ENCODE measurements at regions not wholly inside any gene's neighbourhood (a gene's known extent, or its start where the extent isn't known, plus 50 kb on each side); places are given as distances from the start of the nearest gene placed in this dataset.
"Not testable (repeated sequence)": the region's sequence is repeated elsewhere in the genome, so short reads cannot be mapped to it uniquely, and the experiment has no call there.

DNA sequence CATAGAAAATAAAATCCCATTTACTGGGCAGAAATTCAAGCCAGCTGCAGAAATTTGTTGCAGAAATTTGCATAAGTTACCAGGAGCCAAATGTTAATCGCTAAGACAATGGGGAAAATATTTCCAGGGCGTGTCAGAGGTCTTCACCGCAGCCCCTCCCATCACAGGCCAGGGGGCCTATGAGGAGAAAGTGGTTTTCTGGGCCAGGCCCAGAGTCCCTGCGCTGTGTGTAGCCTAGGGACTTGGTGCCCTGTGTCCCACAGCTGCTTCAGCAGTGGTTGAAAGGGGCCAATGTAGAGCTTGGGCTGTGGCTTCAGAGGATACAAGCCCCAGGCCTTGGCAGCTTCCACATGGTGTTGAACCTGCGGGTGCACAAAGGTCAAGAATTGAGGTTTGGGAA is 278.9 kb upstream of the PCDH9 start:
- DNase-seq: no peak

DNA sequence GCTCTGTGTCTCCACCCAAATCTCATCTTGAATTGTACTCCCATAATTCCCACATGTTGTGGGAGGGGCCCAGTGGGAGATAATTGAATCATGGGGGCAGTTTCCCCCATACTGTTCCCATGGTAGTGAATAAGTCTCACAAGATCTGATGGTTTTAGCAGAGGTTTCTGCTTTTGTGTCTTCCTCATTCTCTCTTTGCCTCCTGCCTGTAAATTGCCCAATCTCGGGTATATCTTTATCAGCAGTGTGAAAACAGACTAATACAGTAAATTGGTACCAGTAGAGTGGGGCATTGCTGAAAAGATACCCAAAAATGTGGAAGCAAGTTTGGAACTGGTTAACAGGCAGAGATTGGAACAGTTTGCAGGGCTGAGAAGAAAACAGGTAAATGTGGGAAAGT is 278.1 kb upstream of the PCDH9 start:
- not testable (repeated sequence) for DNase-seq

- no peak for DNase-seq
These were observed 276.3 kb upstream of the PCDH9 start for GRCh38 chr13:67506407-67506806.

DNA sequence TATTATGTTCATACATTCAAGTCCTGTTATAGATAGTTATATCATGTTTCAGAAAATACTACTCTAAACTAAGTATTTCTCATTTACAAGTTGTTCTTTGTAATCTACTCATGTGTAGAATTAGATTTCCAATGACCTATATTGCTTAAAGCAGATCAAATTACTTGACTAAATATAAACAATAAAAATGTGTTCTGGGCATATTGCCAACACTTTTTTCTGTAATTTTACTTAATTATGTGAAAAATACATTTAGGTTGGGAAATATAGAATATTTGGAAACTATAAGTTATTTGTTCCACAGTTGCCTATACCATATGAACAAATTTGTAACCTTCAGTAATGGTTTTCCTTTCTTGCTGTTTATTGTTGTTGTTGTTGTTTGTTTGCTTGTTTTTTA is 275.2 kb upstream of the PCDH9 start:
- no peak for DNase-seq

DNA sequence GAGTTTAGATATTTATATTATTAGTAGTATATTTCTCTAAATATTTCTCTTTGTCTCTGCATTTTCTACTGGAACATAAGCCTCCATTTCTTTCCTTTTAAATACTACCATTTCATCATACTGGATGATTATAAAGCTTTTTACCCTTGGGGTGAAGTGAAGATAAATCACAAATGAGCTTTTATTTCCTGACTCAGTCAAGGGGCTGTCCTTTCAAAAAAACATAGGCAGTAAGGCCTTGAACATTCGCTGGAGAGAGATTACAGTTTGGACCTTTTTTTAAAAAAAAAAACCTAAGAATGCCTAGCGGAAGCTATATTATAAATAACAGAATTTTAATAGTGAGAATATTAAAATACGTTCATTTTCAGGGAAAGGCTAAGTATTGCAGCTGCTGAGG is 268.8 kb upstream of the PCDH9 start:
- DNase-seq: no peak

- DNase-seq: no peak
These were observed 263.7 kb upstream of the PCDH9 start for GRCh38 chr13:67493835-67494234.

GRCh38 chr13:67489016-67489415 is 258.9 kb upstream of the PCDH9 start:
- no peak for DNase-seq

DNA sequence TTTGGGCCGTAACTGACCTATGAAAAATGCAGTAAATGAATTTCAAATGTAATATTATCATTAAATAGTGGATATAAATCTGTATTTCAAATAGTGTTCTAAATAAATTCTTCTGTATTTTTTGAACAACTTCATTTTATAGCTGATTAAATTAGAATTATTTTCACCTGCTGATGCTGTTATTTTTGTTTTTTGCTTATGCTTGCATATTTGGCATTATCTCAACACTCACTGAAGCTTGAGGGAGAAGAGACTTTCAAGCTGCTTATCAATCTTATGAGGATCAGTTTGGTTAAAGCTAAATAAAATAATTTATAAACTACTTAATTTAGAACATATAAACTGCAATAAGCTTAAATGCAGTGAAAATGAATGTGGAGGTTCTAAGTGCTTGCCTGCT is 251.3 kb upstream of the PCDH9 start:
- DNase-seq: no peak

GRCh38 chr13:67474115-67474514 is 244.0 kb upstream of the PCDH9 start:
- DNase-seq: no peak

GRCh38 chr13:67469623-67470022 is 239.5 kb upstream of the PCDH9 start:
- DNase-seq: no peak

- DNase-seq: no peak
These were observed 236.4 kb upstream of the PCDH9 start for GRCh38 chr13:67466569-67466968.

GRCh38 chr13:67464154-67464553 is 234.0 kb upstream of the PCDH9 start:
- no peak for DNase-seq

GRCh38 chr13:67462098-67462497 is 232.0 kb upstream of the PCDH9 start:
- no peak for DNase-seq

- DNase-seq: not testable (repeated sequence)
These were observed 222.4 kb upstream of the PCDH9 start for GRCh38 chr13:67452526-67452925.

GRCh38 chr13:67445436-67445835 is 215.3 kb upstream of the PCDH9 start:
- no peak for DNase-seq

DNA sequence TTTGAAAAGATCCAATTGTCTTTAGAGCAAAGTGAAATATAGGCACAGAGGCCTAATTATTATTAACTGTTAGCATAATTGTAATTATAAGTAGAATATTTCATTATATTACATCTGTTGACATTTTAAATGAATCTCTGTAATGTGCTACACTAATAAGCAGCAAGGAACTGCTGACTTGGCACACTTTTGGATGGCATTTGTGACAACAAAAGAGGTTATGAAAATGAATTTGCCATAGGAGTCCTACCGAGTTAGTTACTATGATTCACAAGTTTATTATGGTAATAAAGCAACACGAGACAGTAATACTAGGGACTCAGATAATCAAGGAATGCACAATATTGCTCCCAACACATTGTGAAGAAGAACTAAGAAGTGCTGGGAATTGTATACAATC is 213.8 kb upstream of the PCDH9 start:
- DNase-seq: no peak

DNA sequence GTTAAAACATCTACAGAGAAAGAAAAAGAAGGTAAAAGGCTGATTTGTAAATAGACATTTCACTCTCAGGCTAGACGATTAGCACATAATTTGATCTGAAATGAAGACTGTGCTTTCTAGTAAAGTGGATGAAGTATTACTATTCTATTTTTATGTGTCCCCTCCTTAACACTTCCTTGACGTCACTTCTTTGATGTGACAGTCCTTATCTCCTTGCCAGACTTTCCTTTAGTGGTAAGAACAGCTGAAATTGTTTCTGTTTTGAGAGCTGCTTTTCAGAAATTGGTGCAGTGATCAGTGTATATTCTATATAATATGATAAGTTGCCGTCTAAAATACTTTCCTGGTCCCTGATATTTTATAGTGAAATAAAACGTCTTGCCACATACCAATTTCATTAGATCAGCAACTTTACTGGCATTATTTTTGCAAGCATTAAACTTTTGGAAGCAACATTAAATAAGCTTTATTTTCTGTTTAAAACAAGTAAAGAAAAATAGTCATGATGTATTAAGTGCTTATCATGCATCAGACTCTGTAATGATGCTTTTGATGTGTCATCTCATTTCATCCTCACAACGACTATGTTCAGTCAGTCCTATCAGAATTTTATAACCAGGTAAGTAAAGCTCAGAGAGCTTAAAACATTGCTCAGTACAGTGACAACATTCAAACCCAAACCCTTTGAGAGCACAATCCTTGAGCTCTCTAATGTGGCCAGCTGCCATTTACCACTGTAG is 210.3 kb upstream of the PCDH9 start:
- DNase-seq: no peak

DNA sequence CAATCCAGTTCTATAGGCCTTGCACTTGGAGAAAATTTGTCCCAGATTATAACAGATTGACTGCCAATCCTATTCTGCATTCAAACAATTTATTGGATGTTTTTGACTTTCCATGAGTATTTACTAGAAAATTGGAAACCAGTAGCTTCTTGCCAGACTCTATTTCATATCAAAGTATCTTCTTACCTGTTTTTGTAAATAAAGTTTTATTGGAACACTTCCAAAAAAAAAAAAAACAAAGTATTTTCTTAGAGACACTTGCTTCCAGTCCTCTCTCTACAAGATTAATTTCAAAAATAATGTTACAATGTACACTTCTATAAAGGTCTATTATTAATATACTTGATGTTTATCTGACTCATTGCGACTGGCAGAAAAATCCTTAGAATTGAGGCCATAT is 209.2 kb upstream of the PCDH9 start:
- no peak for DNase-seq

- DNase-seq: no peak
These were observed 208.3 kb upstream of the PCDH9 start for GRCh38 chr13:67438465-67438864.

DNA sequence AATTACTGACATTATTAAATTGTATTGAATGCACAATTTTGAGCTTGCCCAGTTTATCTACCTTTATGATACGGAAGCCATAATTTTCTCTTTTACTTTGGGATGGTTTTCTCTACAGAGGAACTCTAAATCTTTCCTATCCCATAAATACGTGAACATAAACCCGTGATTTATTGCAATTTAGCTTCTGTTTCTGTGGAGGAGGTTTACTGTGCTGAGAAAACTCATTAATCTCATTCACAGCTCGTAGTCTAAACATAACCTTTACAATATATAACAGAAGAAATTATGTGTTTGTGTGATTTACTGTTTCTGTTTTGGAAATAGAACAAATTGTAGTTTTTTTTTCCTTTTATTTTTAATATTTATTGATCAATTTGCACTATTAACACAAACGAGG is 207.1 kb upstream of the PCDH9 start:
- DNase-seq: no peak

DNA sequence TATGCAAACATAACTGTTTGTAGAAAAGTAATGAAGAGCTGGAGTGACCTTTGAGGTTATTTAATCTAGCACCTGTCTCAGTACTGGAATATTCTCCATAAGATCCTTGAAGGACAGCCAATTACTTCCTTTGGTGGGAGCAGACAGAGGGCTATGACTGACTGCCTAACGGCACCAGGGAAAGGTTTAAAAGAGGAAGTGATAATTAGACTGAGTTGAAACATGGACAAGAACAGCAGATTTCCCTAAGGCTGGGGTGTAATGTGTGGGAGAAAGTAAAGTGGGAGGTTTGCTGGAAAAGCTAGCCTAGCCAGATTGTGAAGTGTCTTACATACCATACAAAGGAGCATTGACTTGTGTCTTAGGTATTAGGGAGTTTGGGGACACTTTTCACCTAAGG is 191.3 kb upstream of the PCDH9 start:
- no peak for DNase-seq

DNA sequence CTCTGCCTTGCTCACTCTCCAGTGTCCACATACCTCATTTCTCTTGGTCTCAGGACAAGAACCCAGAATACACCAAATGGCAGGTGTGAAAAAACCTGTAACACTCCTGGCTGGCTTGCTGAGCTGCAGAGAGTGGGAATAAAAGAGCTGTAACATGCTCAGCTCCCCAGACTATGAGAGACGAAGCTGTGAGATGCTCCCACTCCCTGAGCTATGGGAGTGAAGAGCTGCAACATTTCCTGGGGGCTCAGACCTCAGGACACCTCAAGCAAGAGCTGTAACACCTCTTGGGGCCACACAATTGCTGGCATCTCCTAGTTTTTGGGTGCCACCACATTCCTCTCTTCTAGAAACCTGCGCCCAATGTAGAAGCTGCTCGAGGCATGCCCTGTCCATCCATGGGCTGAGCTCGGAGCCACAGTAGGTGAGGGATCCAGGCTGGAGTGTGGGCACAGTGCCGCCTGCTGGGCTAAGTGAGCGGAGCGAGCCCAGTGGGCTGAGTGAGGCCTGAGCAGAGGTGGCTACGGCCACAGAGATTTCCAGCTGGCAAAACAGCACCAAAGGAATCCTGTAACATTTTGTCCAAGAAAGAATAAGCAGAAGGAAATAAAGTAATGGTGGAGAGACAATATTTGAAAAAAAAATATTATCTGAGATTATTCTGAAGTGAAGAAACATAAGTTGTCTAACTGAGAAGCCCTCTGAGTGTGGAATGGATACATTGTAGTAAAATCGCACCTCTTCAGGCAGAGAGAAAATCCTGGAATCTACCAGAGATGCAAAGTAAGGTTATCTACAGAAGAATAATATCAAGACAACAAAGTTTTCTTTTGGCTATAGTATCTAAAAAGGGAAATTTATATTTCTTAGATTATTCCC is 186.2 kb upstream of the PCDH9 start:
- DNase-seq: no peak

DNA sequence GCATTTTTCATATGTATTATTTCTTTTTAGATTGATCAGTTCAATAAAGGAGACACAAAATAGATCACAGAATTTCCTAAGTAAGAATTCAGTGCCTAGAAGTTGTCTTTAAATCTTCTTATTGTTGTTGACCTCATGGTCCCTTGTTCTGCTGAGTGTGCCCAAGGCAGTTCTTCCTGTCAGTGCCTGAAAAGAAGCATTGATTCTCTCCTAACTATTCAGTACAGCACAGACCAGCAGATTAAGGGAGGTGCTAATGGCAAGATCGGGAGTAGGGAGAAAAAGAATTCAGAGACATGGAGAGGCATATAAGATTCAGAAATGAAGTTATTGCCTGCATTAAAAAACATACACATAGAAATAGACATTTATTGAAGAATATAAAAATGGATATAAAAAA is 180.5 kb upstream of the PCDH9 start:
- no peak for DNase-seq

DNA sequence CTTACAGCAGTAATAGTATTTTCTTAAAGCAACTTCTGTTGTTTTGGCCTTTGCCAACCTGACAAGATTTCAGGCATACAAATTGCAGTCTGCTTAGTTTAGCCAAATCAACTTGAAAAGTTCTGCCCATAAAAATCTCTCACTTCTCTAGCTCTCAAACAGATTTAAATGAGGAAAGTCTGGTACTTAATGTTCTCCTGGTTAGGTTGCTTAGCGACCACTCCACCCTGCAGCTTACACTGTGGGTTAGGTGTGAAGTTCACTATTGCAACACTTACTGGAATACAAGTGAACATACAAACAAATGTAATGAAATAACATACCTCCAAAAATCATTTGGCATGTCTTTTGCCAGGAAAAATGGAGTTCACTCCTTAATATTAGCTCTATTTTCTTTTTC is 178.7 kb upstream of the PCDH9 start:
- DNase-seq: no peak

Data from C1 segment of cervical spinal cord (tissue), 14 donors.